ENCODE measurements at regions not wholly inside any gene's neighbourhood (a gene's known extent, or its start where the extent isn't known, plus 50 kb on each side); places are given as distances from the start of the nearest gene placed in this dataset.

DNA sequence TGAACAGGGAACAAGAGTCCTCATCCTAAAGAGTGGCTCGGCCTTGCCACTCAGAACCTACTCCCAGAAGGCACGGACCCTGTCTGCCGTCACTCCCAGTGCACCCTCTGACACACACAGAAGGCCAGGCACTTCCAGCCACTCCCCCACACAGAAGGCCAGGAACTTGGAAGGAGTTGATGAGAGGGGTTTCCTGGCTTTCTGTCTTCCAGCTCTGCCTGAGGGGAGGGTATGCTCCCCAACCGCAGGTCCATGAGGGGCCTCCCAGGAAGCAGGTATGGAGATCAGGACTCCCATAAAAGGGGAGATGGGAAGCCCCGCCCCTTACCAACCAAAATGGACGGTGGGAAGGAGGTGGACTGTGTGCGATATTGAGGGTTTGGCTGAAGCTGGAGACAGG is 247.6 kb upstream of the IRX4 start:
- no peak overlapping the region for H3K4me3 ChIP-seq (ENCODE audit: low read length)
- H3K4me1 ChIP-seq (ENCODE audit: control insufficient read depth, insufficient read depth, low read length) = no peaks in the 10 kb centered on the region
- H3K36me3 ChIP-seq (ENCODE audit: control insufficient read depth, insufficient read depth, low read length) = no peaks in the 10 kb centered on the region
- H3K27ac ChIP-seq (ENCODE audit: low read depth, low read length) = no peak overlapping the region
- H3K27me3 ChIP-seq (ENCODE audit: control insufficient read depth, insufficient read depth, low read length) = no peaks in the 10 kb centered on the region
- no peak overlapping the region for H3K9ac ChIP-seq (ENCODE audit: low read length)

DNA sequence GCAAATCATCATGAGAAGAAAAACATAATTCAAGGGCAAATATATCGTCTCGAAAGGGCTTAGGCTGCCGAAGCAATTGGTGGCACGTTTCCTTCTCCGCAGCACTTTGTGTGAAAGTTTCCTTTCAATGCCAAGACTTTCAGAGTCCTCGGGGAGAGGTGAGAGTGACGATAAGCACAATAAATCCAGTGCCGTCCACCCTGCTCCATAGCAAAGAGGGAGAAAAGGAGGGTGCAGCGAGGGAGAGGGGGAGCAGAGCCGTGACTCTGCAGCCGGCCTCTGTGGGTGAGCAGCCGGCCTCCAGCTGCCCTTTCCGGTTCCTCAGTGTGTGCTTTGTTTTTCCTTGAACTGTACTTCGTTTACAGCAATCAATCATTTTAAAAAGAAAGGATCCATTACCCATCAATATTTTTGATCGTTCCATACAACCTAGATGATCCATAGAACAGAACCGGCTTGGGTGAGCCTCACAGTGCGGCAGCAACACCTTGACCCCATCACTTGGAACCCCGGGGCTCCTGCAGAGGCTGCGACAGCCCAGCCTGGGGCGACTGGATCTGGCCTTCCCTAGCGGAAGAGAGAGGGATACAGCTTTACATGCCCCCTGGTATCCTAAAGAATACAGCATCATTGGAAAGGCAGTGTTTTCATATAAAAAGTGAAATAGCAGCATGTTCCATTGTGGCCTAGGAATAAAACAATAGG is 247.0 kb upstream of the IRX4 start:
- Histone ChIP-seq H3K27me3 (ENCODE audit: control insufficient read depth, insufficient read depth, low read length) (no peaks in the 10 kb centered on the region), H3K36me3 (ENCODE audit: control insufficient read depth, insufficient read depth, low read length) (no peaks in the 10 kb centered on the region), H3K27ac (ENCODE audit: low read depth, low read length) (no peak overlapping the region), H3K4me3 (ENCODE audit: low read length) (no peak overlapping the region), H3K9ac (ENCODE audit: low read length) (no peak overlapping the region), H3K4me1 (ENCODE audit: control insufficient read depth, insufficient read depth, low read length) (no peaks in the 10 kb centered on the region)

DNA sequence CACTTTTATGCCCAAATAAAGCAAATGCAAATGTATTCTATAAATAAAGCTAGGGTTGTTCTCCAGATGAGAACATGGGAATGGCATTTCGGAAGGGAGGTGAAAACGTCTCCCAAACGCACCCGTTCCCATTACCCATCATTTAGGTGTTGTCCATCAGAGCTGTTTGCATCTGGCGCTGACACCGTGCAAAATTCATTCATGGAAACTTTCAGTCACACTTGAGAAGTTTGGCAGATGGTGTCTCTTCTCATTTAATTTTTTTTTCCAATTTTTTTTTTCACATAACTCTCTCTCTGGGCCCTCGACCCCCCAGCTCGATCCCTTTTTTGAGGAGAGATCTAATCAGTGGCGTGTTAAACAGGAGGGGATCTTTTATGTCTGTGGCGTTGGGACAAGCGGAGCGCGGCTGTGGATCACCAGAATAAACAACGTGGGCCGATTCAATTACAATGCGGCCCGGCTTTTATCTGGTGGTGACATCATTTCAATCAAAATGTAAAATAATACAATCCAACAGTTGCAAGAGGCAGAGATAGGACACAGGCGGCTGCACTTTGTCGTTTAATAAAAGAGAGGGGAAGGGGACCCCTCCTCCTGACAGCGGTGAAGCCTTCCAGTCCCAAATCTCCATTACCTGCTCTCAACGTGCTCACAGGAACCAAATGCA is 246.1 kb upstream of the IRX4 start:
- no peak overlapping the region for H3K9ac ChIP-seq (ENCODE audit: low read length)
- H3K4me1 ChIP-seq (ENCODE audit: control insufficient read depth, insufficient read depth, low read length) = no peaks in the 10 kb centered on the region
- no peaks in the 10 kb centered on the region for H3K27me3 ChIP-seq (ENCODE audit: control insufficient read depth, insufficient read depth, low read length)
- H3K36me3 ChIP-seq (ENCODE audit: control insufficient read depth, insufficient read depth, low read length) = no peaks in the 10 kb centered on the region
- H3K4me3 ChIP-seq (ENCODE audit: low read length) = no peak overlapping the region
- H3K27ac ChIP-seq (ENCODE audit: low read depth, low read length) = no peak overlapping the region

DNA sequence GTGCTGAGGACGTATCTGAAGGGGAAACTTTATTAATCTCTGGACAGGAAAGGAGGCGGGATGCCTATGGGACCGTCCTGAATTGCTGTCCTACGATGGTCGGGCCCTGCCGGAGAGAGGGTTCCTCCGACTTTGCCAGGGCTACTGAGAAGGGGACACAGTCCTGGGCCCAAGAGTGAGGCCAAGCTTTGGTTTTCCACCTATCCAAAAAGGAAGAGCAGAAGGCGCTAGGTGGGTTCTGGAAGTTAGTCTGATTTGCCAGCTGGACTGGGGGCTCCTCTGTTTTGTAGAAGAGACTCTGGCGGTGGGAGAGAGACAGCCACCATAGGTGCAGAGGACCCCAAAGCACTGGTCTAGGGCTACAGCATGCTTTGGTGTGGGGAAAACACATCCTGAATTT is 243.8 kb upstream of the IRX4 start:
- H3K4me1 ChIP-seq (ENCODE audit: control insufficient read depth, insufficient read depth, low read length) = no peaks in the 10 kb centered on the region
- H3K9ac ChIP-seq (ENCODE audit: low read length) = no peak overlapping the region
- no peak overlapping the region for H3K4me3 ChIP-seq (ENCODE audit: low read length)
- no peak overlapping the region for H3K27ac ChIP-seq (ENCODE audit: low read depth, low read length)
- H3K27me3 ChIP-seq (ENCODE audit: control insufficient read depth, insufficient read depth, low read length) = no peaks in the 10 kb centered on the region
- no peaks in the 10 kb centered on the region for H3K36me3 ChIP-seq (ENCODE audit: control insufficient read depth, insufficient read depth, low read length)

DNA sequence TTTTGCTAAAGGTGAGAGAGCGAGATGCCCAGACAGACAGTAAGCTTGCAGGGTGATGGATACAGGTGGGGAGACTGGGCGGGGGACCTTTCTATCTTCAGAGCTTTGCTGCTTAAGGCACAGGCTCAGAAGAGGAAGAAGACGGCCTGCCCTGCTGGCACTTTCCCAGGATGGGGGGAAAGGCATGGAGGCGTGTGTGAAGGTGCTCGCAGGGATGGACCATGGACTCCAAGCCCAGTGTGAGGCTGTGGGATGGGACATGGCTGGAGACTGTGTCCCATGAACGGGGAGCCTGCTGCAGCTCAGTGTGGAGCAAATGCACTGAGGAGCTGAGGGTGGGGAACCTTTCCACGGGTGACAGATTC is 243.2 kb upstream of the IRX4 start:
- H3K27ac ChIP-seq (ENCODE audit: low read depth, low read length) = no peak overlapping the region
- H3K4me1 ChIP-seq (ENCODE audit: control insufficient read depth, insufficient read depth, low read length) = no peaks in the 10 kb centered on the region
- H3K27me3 ChIP-seq (ENCODE audit: control insufficient read depth, insufficient read depth, low read length) = no peaks in the 10 kb centered on the region
- no peak overlapping the region for H3K9ac ChIP-seq (ENCODE audit: low read length)
- H3K36me3 ChIP-seq (ENCODE audit: control insufficient read depth, insufficient read depth, low read length) = no peaks in the 10 kb centered on the region
- H3K4me3 ChIP-seq (ENCODE audit: low read length) = no peak overlapping the region

DNA sequence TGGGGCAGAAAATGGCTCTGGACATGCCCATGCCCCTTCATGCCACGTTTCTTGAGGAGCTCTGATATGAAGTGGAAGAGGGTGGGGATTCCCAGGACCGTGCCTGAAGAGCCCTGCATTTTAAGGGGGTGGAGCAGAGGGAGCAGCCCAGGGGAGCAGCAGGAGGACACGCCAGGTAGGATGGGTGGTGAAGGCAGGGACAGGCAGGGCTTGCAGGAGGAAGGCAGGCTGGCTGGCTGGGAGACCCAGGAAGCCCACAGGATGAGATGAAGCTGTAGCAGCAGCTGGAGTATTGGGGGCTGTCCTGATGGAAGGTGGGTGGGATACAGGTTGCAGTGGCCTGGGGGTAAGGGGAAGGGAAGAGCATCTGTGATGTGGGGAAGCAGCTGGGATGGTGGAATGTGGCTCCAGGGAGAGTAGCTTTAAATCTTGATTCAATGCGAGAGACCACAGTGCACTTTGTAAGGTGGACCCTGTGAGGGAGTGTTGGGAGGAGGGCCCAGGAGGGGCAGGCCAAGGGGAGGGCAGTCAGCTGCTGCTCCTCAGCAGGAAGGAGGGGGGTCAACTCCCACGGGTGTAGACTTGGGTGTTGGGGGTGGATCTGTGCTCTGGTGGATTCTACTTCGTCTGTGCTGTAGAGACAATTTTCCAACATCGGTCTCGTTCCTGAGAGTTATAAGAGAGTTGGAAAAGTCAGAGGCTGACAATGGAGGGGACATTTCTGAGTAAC is 242.6 kb upstream of the IRX4 start:
- no peak overlapping the region for H3K9ac ChIP-seq (ENCODE audit: low read length)
- no peak overlapping the region for H3K27ac ChIP-seq (ENCODE audit: low read depth, low read length)
- H3K27me3 ChIP-seq (ENCODE audit: control insufficient read depth, insufficient read depth, low read length) = no peaks in the 10 kb centered on the region
- H3K36me3 ChIP-seq (ENCODE audit: control insufficient read depth, insufficient read depth, low read length) = no peaks in the 10 kb centered on the region
- H3K4me3 ChIP-seq (ENCODE audit: low read length) = no peak overlapping the region
- H3K4me1 ChIP-seq (ENCODE audit: control insufficient read depth, insufficient read depth, low read length) = no peaks in the 10 kb centered on the region

DNA sequence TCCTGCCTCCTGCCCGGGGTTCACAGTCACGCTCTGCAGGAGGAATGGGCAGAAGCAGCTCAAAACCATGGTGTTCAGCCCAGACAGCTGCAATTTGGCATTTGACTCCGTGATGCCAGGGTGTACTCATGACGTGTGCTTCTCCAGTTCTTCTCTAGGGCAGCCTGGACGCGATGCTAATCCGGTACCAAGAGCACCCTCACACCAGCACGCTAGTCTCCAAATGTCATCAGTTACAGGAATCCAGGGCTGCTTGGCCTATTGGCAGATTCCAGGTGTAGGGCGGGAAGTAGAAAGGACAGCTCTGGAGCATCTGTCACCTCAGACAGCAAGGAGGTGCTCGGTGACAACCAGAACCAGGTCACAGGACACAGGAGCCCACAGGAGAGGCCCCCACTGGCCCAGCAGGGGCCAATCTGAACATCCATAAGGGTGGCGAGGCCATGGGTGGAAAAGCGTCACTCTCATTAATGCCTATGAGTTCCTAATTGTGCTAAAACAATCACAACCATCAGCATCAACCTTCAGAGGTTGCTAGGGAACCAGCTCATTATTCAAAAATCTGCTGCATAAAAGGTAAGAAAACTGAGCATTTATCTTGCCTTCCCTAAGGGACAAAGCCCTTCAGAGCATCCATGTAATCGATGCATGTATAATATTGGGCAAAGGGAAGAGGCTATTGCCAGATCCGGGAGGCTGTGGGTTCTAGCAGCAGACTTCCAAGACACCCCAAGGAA is 241.9 kb upstream of the IRX4 start:
- Histone ChIP-seq H3K9ac (ENCODE audit: low read length) (no peak overlapping the region), H3K4me1 (ENCODE audit: control insufficient read depth, insufficient read depth, low read length) (no peaks in the 10 kb centered on the region), H3K27me3 (ENCODE audit: control insufficient read depth, insufficient read depth, low read length) (no peaks in the 10 kb centered on the region), H3K4me3 (ENCODE audit: low read length) (no peak overlapping the region), H3K27ac (ENCODE audit: low read depth, low read length) (no peak overlapping the region), H3K36me3 (ENCODE audit: control insufficient read depth, insufficient read depth, low read length) (no peaks in the 10 kb centered on the region)

DNA sequence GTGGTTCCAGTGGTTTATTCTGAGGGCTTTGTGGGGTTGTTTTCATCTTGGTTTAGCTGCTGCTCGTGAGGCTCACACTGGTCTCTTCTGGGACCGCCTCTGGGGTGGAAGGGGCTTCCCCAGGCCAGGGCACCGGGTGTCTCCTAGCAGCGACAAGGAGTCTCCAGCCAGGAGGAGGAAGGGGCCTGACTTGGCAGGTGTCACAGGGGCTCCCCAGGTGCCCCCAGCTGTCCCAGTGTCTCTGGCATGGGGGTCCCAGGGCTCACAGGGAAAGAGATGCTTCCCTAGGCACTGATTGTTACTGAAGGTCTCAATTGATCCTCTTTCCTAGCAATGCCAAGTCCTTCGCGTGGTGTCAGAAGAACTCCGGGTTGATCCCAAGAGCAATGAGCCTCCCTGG is 241.1 kb upstream of the IRX4 start:
- no peak overlapping the region for H3K27ac ChIP-seq (ENCODE audit: low read depth, low read length)
- H3K9ac ChIP-seq (ENCODE audit: low read length) = no peak overlapping the region
- no peaks in the 10 kb centered on the region for H3K27me3 ChIP-seq (ENCODE audit: control insufficient read depth, insufficient read depth, low read length)

DNA sequence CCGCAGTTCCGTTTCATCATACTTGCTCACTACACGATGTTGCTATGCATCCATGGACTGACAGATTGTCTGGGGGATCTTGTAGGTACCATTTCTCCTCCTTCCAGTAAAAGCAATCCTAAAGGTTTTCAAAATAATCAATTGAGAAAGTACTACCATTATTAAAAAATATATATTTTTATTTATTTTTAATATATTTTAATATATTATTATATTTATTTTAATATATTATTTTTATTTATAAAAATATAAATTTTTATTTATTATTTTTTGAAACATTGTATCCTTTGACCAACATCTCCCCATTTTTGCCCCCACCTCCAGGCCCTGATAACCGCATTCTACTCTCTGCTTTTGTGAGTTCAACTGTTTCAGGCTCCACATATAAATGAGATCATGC is 237.6 kb upstream of the IRX4 start:
- Histone ChIP-seq H3K27me3 (ENCODE audit: control insufficient read depth, insufficient read depth, low read length) (no peaks in the 10 kb centered on the region), H3K4me3 (ENCODE audit: low read length) (no peak overlapping the region), H3K9ac (ENCODE audit: low read length) (no peak overlapping the region), H3K4me1 (ENCODE audit: control insufficient read depth, insufficient read depth, low read length) (no peaks in the 10 kb centered on the region), H3K36me3 (ENCODE audit: control insufficient read depth, insufficient read depth, low read length) (no peaks in the 10 kb centered on the region), H3K27ac (ENCODE audit: low read depth, low read length) (no peak overlapping the region)

More for the DNA sequence above, 241.1 kb upstream of the IRX4 start:
- Histone ChIP-seq H3K36me3 (ENCODE audit: control insufficient read depth, insufficient read depth, low read length) (no peaks in the 10 kb centered on the region), H3K4me3 (ENCODE audit: low read length) (no peak overlapping the region), H3K4me1 (ENCODE audit: control insufficient read depth, insufficient read depth, low read length) (no peaks in the 10 kb centered on the region)

DNA sequence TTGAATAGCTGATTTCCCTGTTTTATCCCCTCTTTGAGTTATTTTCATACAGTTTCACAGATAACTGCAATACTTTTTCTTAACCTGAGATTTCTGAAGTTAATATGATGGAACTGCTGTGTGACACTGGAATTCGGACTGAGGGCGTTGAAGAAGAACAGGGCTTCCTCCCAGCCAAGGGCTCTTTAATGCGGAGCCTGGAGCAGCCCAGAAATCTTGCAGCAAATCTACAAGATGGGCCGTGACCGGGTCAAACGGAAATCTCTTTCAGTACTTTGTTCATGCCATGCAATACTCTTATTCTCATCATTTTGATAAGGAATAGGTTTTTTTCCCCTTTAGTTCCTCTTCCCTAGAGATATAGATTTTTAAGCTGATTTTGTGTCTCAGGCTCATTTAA is 236.8 kb upstream of the IRX4 start:
- Histone ChIP-seq H3K27me3 (ENCODE audit: control insufficient read depth, insufficient read depth, low read length) (no peaks in the 10 kb centered on the region), H3K27ac (ENCODE audit: low read depth, low read length) (no peak overlapping the region)

DNA sequence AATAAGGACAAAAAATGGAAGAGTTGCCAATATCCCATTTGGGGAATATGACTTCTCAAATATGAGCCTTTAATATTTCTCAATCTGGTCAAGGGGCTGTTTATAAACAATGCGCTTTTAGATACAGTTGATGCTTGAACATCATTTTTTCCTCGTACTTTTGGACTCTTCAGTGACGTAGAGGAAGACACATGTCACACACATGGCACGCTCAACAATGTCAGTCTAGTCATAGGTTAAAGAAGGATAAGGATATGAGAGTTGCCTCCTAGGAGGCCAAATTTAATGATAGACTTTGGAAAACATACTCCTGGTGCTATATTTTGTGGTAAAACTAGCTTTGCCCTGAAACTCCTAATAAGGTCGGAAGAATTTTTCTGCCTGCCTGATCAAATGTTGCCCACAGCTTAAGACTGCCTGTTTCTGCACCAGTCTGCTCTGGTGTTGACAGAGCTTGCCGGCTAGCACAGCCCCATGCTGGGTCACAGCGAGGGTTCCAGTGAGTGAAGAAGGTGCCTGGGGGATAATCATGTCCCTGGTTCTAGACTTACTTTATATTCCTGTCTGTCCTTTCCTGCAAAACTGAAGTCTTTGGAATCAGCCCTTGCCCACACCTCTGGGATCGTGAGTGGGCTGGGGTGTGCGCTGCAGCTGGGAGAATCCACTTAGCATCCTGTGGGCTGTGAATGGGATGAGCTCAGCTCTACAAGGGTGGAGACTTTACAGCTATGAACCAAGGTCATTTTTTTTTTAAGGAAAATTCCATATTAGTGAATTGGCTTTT is 230.8 kb upstream of the IRX4 start:
- no peaks in the 10 kb centered on the region for H3K4me1 ChIP-seq (ENCODE audit: control insufficient read depth, insufficient read depth, low read length)
- H3K27me3 ChIP-seq (ENCODE audit: control insufficient read depth, insufficient read depth, low read length) = no peaks in the 10 kb centered on the region
- no peak overlapping the region for H3K27ac ChIP-seq (ENCODE audit: low read depth, low read length)
- H3K36me3 ChIP-seq (ENCODE audit: control insufficient read depth, insufficient read depth, low read length) = no peaks in the 10 kb centered on the region
- no peak overlapping the region for H3K9ac ChIP-seq (ENCODE audit: low read length)
- H3K4me3 ChIP-seq (ENCODE audit: low read length) = no peak overlapping the region

More for the DNA sequence above, 236.8 kb upstream of the IRX4 start:
- Histone ChIP-seq H3K4me3 (ENCODE audit: low read length) (no peak overlapping the region), H3K4me1 (ENCODE audit: control insufficient read depth, insufficient read depth, low read length) (no peaks in the 10 kb centered on the region), H3K9ac (ENCODE audit: low read length) (no peak overlapping the region), H3K36me3 (ENCODE audit: control insufficient read depth, insufficient read depth, low read length) (no peaks in the 10 kb centered on the region)
